A673 (cell line): ENCODE measurements at regions not wholly inside any gene's neighbourhood (a gene's known extent, or its start where the extent isn't known, plus 50 kb on each side); places are given as distances from the start of the nearest gene placed in this dataset.

Source experiments
- BruUV-seq: library from RNA; stranded (reverse); fragments of 400-500 nt; replicated peaks from 2 replicates; lab custom pipeline; 2021; lab: Mats Ljungman, UMichigan
- CTCF ChIA-PET: fragments of 300-600 bp; sonication (Branson Sonifier 250); formaldehyde crosslinking; loops from one replicate; lab custom pipeline; 2022; ENCODE audit warnings: antibody characterized with exemption; lab: Charles Lee
- POLR2A ChIA-PET: fragments of 300-600 bp; sonication (Branson Sonifier 250); formaldehyde crosslinking; loops from one replicate; lab custom pipeline; 2022; ENCODE audit warnings: antibody characterized with exemption; ENCODE audit not compliant: low non-redundant PET; lab: Charles Lee
- DNase-seq: peaks from one replicate; pipeline ENCODE4 v3.0.0-alpha.2; 2015; ENCODE audit warnings: low spot score
- H3K27ac ChIP-seq: fragments of 200-600 bp; sonication (generic); 2 replicates; pipeline ENCODE4 v1.5.1; 2016; ENCODE audit warnings: mixed run types, low read depth, mild to moderate bottlenecking, mixed read lengths, antibody characterized with exemption, low read length; ENCODE audit not compliant: poor library complexity, severe bottlenecking
- H3K27me3 ChIP-seq: fragments of 200-600 bp; sonication (generic); replicated peaks from 2 replicates; pipeline ENCODE4 v1.6.1; 2017; ENCODE audit warnings: mixed run types, low read depth, mild to moderate bottlenecking, mixed read lengths, antibody characterized with exemption, low read length; ENCODE audit not compliant: insufficient read depth, poor library complexity
- H3K36me3 ChIP-seq: fragments of 200-600 bp; sonication (generic); 2 replicates; pipeline ENCODE4 v1.6.1; 2016; ENCODE audit warnings: mixed run types, mild to moderate bottlenecking, mixed read lengths, antibody characterized with exemption, low read length; ENCODE audit not compliant: insufficient read depth, poor library complexity, severe bottlenecking
- H3K4me1 ChIP-seq: fragments of 200-600 bp; sonication (generic); 2 replicates; pipeline ENCODE4 v1.6.1; 2017; ENCODE audit warnings: mixed run types, mild to moderate bottlenecking, mixed read lengths, antibody characterized with exemption, low read length; ENCODE audit not compliant: insufficient read depth, poor library complexity, severe bottlenecking
- H3K4me3 ChIP-seq: fragments of 200-600 bp; sonication (generic); 2 replicates; pipeline ENCODE4 v1.5.1; 2016; ENCODE audit warnings: low read depth, mixed run types, mild to moderate bottlenecking, mixed read lengths, low read length; ENCODE audit not compliant: poor library complexity, severe bottlenecking
- H3K9me3 ChIP-seq: fragments of 200-600 bp; sonication (generic); 2 replicates; pipeline ENCODE4 v1.6.1; 2016; ENCODE audit warnings: mixed run types, low read depth, mild to moderate bottlenecking, mixed read lengths, antibody characterized with exemption, low read length; ENCODE audit not compliant: poor library complexity, severe bottlenecking
- EZH2 ChIP-seq: fragments of 200-600 bp; sonication (generic); IDR thresholded peaks from 2 replicates; pipeline ENCODE4 v1.6.1; 2017; ENCODE audit warnings: borderline replicate concordance, low read depth, mild to moderate bottlenecking, mixed read lengths, antibody characterized with exemption, low read length; ENCODE audit not compliant: poor library complexity, severe bottlenecking
- intact Hi-C: fragments of 100-400 bp; cut with micrococcal nuclease; formaldehyde crosslinking; loops from one replicate; pipeline ENCODE4 v1.10.0; 2022; ENCODE audit not compliant: unreplicated experiment
- TF ChIP-seq, protein P1 (sequence below): fragments of 300-800, 200-600 bp; sonication (generic); conservative IDR thresholded peaks from 2 replicates; pipeline ENCODE4 v1.5.1; 2017; ENCODE audit warnings: low read depth, mild to moderate bottlenecking, antibody characterized with exemption, low read length, moderate library complexity, mixed read lengths

DNA sequence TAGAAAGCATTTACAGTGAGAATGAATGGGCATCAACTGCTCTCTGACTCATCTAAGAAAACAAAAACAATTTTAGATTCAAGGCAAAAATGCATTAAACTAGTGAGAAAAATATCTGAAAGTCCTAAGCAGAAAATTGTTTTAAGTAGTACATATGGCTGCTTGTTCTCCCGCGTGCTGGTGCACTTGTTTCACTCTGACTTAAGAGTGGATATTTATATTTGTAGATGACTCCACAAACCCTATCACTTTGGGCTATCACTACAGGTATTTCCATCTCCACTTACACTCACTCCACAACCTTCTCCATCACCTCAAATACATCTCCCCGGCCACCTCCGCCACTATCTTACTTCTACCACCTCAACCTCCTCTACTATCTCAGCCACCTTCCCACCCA, 253.9 kb upstream of the EGLN3 start:
- CTCF ChIA-PET, result no interaction called here

DNA sequence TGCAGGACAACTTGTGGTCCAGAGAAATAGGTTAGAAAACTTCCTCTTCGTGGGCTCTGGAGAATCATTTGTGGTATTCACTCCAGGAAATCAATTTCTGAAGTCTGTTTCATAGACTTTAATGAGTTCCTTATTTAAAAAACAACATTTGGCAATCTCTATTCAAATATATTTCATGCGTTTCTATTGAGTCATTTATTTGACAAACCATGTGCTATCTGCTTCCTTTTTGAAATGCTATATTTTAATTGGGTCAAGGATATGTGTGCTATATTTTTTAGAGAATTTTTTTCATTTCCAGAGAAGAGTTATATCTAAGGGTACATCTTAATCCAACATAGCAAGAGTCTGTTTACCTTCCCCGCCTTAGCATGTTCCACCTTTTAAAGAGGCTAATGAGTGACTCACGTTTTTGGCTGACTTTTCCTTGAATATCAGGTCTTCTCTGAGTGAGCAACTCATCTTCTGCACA, 252.4 kb upstream of the EGLN3 start:
- H3K27me3 ChIP-seq, result peaks cover 3% of the 10 kb centered on the region
- no peaks in the 10 kb centered on the region for H3K4me1 ChIP-seq
- no peak for TF ChIP-seq EZH2
- TF ChIP-seq, protein P1, sequence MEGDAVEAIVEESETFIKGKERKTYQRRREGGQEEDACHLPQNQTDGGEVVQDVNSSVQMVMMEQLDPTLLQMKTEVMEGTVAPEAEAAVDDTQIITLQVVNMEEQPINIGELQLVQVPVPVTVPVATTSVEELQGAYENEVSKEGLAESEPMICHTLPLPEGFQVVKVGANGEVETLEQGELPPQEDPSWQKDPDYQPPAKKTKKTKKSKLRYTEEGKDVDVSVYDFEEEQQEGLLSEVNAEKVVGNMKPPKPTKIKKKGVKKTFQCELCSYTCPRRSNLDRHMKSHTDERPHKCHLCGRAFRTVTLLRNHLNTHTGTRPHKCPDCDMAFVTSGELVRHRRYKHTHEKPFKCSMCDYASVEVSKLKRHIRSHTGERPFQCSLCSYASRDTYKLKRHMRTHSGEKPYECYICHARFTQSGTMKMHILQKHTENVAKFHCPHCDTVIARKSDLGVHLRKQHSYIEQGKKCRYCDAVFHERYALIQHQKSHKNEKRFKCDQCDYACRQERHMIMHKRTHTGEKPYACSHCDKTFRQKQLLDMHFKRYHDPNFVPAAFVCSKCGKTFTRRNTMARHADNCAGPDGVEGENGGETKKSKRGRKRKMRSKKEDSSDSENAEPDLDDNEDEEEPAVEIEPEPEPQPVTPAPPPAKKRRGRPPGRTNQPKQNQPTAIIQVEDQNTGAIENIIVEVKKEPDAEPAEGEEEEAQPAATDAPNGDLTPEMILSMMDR, result no peak
- ChIA-PET CTCF (no interaction called here), POLR2A (no interaction called here)
- no peak overlapping the region for H3K4me3 ChIP-seq
- intact Hi-C loops, result loop anchor here (5.0 kb wide), 1 partner anchor 36 kb away; no protein-coding TSS in a partner anchor
- DNase-seq, result no peak
- no peaks in the 10 kb centered on the region for H3K9me3 ChIP-seq
- H3K27ac ChIP-seq, result no peak overlapping the region
- no TSS peak for BruUV-seq
- no peaks in the 10 kb centered on the region for H3K36me3 ChIP-seq

More for the DNA sequence above, 253.9 kb upstream of the EGLN3 start:
- POLR2A ChIA-PET, result no interaction called here
- H3K36me3 ChIP-seq, result no peaks in the 10 kb centered on the region
- H3K4me3 ChIP-seq, result no peak overlapping the region
- TF ChIP-seq, protein P1, result no peak
- no peak for TF ChIP-seq EZH2
- DNase-seq, result no peak
- peaks cover 5% of the 10 kb centered on the region for H3K27me3 ChIP-seq
- intact Hi-C loops, result loop anchor here (5.0 kb wide), 1 partner anchor 37 kb away; no protein-coding TSS in a partner anchor
- no peak overlapping the region for H3K27ac ChIP-seq
- H3K9me3 ChIP-seq, result no peaks in the 10 kb centered on the region
- H3K4me1 ChIP-seq, result no peaks in the 10 kb centered on the region
- no TSS peak for BruUV-seq

DNA sequence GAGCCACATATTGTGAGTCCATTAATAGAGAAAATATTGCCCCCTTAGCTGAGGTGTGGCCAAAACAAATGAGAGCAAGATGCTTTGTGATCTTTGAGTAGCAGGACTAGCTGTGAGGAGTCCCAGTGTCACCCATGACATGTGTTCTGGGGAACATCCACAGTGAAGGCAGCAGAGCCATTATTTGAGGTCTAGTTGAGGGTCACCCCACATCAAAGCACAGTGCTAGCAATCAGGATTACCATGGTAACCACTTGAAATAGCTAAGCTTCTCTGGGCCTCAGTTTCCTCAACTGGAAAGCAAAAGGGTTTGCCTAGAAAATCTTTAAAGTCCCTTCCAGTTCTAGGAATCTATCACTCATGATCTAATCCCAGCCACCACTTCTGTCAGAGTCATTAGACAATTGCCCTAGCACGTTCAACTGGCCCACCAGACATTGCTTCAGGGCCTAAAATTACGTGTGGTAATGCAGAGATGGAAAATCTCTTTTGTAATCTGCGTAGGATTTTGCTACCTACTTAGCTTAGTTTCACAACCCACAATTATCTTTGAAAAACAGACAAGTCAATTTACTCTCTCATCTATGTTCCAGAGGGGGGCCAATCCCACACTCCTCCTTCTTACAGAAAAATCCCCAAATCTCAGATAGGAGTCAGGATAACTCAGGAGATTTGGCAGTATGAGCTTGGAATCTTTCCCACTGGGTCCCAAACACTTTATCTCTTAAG, 251.2 kb upstream of the EGLN3 start:
- CTCF ChIA-PET, result no interaction called here
- no peaks in the 10 kb centered on the region for H3K27me3 ChIP-seq
- no TSS peak for BruUV-seq
- TF ChIP-seq, protein P1, result no peak
- no peak for TF ChIP-seq EZH2
- H3K9me3 ChIP-seq, result no peaks in the 10 kb centered on the region
- intact Hi-C loops, result loop anchor here (5.0 kb wide), 1 partner anchor 35 kb away; no protein-coding TSS in a partner anchor
- H3K4me1 ChIP-seq, result no peaks in the 10 kb centered on the region
- no peak for DNase-seq
- H3K4me3 ChIP-seq, result no peak overlapping the region
- H3K36me3 ChIP-seq, result no peaks in the 10 kb centered on the region
- H3K27ac ChIP-seq, result no peak overlapping the region
- POLR2A ChIA-PET, result no interaction called here
